GM12864 (cell line): ENCODE measurements at regions not wholly inside any gene's neighbourhood (a gene's known extent, or its start where the extent isn't known, plus 50 kb on each side); places are given as distances from the start of the nearest gene placed in this dataset.

Experiments
- DNase-seq: peaks from one replicate; pipeline ENCODE4 v3.0.0-alpha.2; 2011; ENCODE audit warnings: low read depth
- H3K4me3 ChIP-seq: 2 replicates; pipeline ENCODE4 v1.5.1; 2011; ENCODE audit warnings: mild to moderate bottlenecking, low read depth, low read length, control low read depth
- CTCF ChIP-seq: IDR thresholded peaks from 2 replicates; pipeline ENCODE4 v1.5.1; 2011; ENCODE audit warnings: low read depth, mild to moderate bottlenecking, moderate library complexity, low read length, control low read depth, inconsistent platforms; ENCODE audit errors: missing control alignments

- DNase-seq: no peak
- TF ChIP-seq CTCF: no peak
- H3K4me3 ChIP-seq: no peak overlapping the region
These were observed 50.0 kb upstream of the PDK4 start for GRCh38 chr7:95646350-95646749.
